WERI-Rb-1 (cell line): ENCODE measurements at regions not wholly inside any gene's neighbourhood (a gene's known extent, or its start where the extent isn't known, plus 50 kb on each side); places are given as distances from the start of the nearest gene placed in this dataset.

ENCODE experiments used
- DNase-seq: peaks from one replicate; pipeline ENCODE4 v3.0.0-alpha.2; 2020
- H3K27ac ChIP-seq: fragments of 250-450 bp; sonication (Bioruptor Pico); 2 replicates; pipeline ENCODE4 v1.5.1; 2020; ENCODE audit warnings: mild to moderate bottlenecking, moderate library complexity
- H3K27me3 ChIP-seq: fragments of 250-450 bp; sonication (Bioruptor Pico); 2 replicates; pipeline ENCODE4 v1.5.1; 2021; ENCODE audit warnings: mild to moderate bottlenecking, low read depth, moderate library complexity; ENCODE audit not compliant: insufficient read depth, severe bottlenecking
- H3K36me3 ChIP-seq: fragments of 250-450 bp; sonication (Bioruptor Pico); 2 replicates; pipeline ENCODE4 v1.5.1; 2020; ENCODE audit warnings: mild to moderate bottlenecking, moderate library complexity
- H3K4me3 ChIP-seq: 2 replicates; pipeline ENCODE4 v1.5.1; 2011; ENCODE audit warnings: low read depth, mild to moderate bottlenecking, control low read depth, low read length
- H3K9me3 ChIP-seq: fragments of 250-450 bp; sonication (Bioruptor Pico); 2 replicates; pipeline ENCODE4 v1.5.1; 2021; ENCODE audit warnings: mild to moderate bottlenecking, moderate library complexity; ENCODE audit not compliant: severe bottlenecking
- TF ChIP-seq, protein P1 (sequence below): IDR thresholded peaks from 2 replicates; pipeline ENCODE4 v1.5.1; 2011; ENCODE audit warnings: low read depth, mild to moderate bottlenecking, control low read depth, inconsistent platforms, low read length

DNA sequence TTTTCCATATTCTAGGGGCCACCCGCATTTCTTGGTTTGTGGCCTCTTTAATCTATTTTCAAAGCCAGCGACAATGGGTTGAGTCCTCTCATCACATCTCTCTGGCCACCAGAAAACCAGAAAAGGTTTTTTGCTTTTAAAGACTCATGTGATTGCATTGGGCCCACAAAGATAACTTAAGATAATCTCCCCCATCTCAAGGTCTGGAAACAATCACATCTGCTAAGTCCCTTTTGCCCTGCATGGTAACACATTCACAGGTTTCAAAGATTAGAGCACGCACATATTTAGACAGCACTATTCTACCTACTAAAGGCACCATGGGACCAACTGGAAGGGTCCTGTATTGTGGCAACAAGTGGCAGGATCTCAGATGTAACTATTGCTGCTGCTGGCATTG lies 147.0 kb upstream of the MIR17HG start:
- no peaks in the 10 kb centered on the region for H3K27me3 ChIP-seq
- no peak overlapping the region for H3K4me3 ChIP-seq
- no peaks in the 10 kb centered on the region for H3K9me3 ChIP-seq
- H3K27ac ChIP-seq, result no peak overlapping the region
- DNase-seq, result no peak
- TF ChIP-seq, protein P1, sequence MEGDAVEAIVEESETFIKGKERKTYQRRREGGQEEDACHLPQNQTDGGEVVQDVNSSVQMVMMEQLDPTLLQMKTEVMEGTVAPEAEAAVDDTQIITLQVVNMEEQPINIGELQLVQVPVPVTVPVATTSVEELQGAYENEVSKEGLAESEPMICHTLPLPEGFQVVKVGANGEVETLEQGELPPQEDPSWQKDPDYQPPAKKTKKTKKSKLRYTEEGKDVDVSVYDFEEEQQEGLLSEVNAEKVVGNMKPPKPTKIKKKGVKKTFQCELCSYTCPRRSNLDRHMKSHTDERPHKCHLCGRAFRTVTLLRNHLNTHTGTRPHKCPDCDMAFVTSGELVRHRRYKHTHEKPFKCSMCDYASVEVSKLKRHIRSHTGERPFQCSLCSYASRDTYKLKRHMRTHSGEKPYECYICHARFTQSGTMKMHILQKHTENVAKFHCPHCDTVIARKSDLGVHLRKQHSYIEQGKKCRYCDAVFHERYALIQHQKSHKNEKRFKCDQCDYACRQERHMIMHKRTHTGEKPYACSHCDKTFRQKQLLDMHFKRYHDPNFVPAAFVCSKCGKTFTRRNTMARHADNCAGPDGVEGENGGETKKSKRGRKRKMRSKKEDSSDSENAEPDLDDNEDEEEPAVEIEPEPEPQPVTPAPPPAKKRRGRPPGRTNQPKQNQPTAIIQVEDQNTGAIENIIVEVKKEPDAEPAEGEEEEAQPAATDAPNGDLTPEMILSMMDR, result no peak
- H3K36me3 ChIP-seq, result no peaks in the 10 kb centered on the region

DNA sequence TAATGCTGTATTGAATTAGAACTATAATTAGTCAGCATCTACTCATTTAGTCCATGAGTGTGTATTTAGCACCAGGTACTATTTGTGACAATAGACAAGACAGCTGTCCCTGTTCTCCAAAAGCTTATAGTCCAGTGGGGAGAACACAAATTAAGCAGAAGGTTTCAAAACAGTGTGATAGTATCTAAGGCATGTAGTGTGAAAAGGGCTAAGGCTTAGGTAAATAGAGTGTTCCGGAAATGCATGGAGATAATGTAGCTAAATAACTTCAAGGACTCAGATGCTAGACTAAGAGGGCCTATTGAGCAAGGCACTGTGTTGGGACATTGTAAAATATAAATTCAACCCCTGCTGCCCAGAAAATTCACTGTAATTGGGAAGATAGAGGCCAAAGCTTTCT lies 144.1 kb upstream of the MIR17HG start:
- H3K27me3 ChIP-seq, result no peaks in the 10 kb centered on the region
- no peak overlapping the region for H3K27ac ChIP-seq
- H3K9me3 ChIP-seq, result no peaks in the 10 kb centered on the region
- H3K36me3 ChIP-seq, result no peaks in the 10 kb centered on the region
- no peak overlapping the region for H3K4me3 ChIP-seq
- TF ChIP-seq, protein P1, result no peak
- no peak for DNase-seq

DNA sequence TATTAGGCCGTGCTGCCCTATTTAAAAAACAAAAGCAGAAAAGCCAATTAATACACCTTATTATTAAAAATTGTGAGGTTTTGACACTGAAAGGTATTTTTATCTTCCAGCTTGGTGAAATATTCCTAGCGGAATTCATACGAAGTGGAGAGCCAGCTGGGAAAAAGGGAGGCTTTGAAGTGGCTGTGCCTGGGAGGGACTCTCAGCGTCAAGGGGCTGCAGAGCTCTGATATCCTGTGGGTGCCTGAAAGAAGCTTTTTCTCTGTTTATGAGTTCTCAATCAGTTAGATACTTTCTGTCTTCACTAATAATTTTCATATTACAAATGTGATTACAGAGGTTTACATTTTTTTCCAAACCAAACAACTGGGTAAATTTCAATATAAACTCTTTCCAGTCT lies 140.2 kb upstream of the MIR17HG start:
- Histone ChIP-seq H3K27me3 (no peaks in the 10 kb centered on the region), H3K36me3 (no peaks in the 10 kb centered on the region), H3K9me3 (no peaks in the 10 kb centered on the region), H3K27ac (no peak overlapping the region), H3K4me3 (no peak overlapping the region)
- no peak for DNase-seq
- TF ChIP-seq, protein P1, result no peak

DNA sequence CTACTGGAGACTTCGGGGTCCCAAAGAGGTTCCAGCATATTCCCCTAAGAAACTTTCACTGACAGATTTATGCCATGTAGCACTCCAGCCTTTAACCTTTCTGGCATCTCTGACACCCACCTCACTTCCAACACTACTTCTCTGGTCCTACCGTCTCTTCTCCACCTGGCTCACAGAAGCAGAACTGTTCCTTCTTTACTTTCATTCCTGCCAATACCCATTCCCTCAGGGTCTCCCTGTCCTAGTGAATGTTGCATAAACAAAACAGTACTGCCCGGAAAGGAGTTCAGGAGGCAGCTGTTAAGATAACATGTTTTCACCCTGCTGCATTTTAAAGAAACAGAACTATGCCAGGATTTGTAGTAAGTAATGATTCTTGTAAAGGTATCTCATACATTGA lies 136.0 kb upstream of the MIR17HG start:
- Histone ChIP-seq H3K36me3 (no peaks in the 10 kb centered on the region), H3K27me3 (no peaks in the 10 kb centered on the region), H3K4me3 (no peak overlapping the region), H3K27ac (no peak overlapping the region), H3K9me3 (no peaks in the 10 kb centered on the region)
- TF ChIP-seq, protein P1, result no peak
- no peak for DNase-seq

DNA sequence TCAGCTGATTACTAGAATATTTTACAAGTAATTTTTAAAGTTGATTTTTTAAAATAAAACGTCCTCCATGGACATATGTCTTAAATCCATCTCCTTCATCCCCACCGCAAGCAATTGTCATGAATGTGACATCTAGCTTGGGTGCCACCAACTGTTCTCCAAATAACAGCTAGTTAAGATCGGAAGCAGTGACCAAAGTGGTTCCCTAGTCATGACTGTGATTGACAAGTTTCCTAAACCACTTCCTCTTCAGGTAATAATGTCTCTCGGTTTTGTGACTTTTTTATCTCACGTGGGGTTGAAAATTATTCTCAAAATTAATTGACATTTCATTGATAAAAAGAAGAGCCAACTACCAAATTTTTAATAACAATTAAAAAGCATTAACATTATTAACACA lies 135.3 kb upstream of the MIR17HG start:
- TF ChIP-seq, protein P1, result no peak
- no peak for DNase-seq
- Histone ChIP-seq H3K4me3 (no peak overlapping the region), H3K27me3 (no peaks in the 10 kb centered on the region), H3K36me3 (no peaks in the 10 kb centered on the region), H3K9me3 (no peaks in the 10 kb centered on the region), H3K27ac (no peak overlapping the region)

DNA sequence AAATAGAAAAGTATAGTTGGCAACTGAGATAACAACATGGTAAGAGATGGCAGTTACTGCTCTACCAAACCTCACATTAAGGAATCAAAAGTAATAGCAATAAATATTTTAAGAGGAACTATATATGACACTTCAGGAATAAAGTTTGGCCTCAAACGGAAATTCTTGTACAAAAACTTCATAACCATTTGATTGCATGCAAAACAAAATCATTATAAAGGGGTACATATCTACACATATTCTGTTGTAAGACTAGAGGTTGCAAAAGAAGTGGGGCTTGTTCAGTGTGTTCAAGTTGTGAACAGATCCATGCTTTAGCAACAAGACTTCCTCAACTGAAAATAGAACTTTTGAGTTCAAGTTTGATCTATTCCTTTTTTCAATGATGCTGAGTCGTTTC lies 133.5 kb upstream of the MIR17HG start:
- DNase-seq, result no peak
- Histone ChIP-seq H3K36me3 (no peaks in the 10 kb centered on the region), H3K27ac (no peak overlapping the region), H3K9me3 (no peaks in the 10 kb centered on the region), H3K27me3 (no peaks in the 10 kb centered on the region), H3K4me3 (no peak overlapping the region)
- TF ChIP-seq, protein P1, result no peak
